Ishikawa (cell line): ENCODE measurements at regions not wholly inside any gene's neighbourhood (a gene's known extent, or its start where the extent isn't known, plus 50 kb on each side); places are given as distances from the start of the nearest gene placed in this dataset.

Experiments
- CEBPB ChIP-seq: IDR thresholded peaks from 2 replicates; pipeline ENCODE4 v1.6.1; 2012
- CREB1 ChIP-seq: IDR thresholded peaks from 2 replicates; pipeline ENCODE4 v1.6.1; 2012; ENCODE audit warnings: low read depth
- EGR1 ChIP-seq: IDR thresholded peaks from 2 replicates; pipeline ENCODE4 v1.6.1; 2012
- EP300 ChIP-seq: IDR thresholded peaks from 2 replicates; pipeline ENCODE4 v1.6.1; 2012; ENCODE audit warnings: borderline replicate concordance
- FOXM1 ChIP-seq: IDR thresholded peaks from 2 replicates; pipeline ENCODE4 v1.6.1; 2012; ENCODE audit warnings: low read depth, borderline replicate concordance
- NFIC ChIP-seq: IDR thresholded peaks from 2 replicates; pipeline ENCODE4 v1.6.1; 2012
- RAD21 ChIP-seq: IDR thresholded peaks from 2 replicates; pipeline ENCODE4 v1.6.1; 2012; ENCODE audit warnings: low read depth
- REST ChIP-seq: IDR thresholded peaks from 2 replicates; pipeline ENCODE4 v1.6.1; 2012; ENCODE audit warnings: low read depth, mild to moderate bottlenecking
- TAF1 ChIP-seq: IDR thresholded peaks from 2 replicates; pipeline ENCODE4 v1.6.1; 2012; ENCODE audit warnings: low read depth, mild to moderate bottlenecking
- TCF12 ChIP-seq: IDR thresholded peaks from 2 replicates; pipeline ENCODE4 v1.6.1; 2012; ENCODE audit warnings: low read depth
- USF1 ChIP-seq: IDR thresholded peaks from 2 replicates; pipeline ENCODE4 v1.6.1; 2012
- YY1 ChIP-seq: IDR thresholded peaks from 2 replicates; pipeline ENCODE4 v1.6.1; 2012; ENCODE audit warnings: low read depth
- TF ChIP-seq, protein P1 (sequence below): IDR thresholded peaks from 2 replicates; pipeline ENCODE4 v1.6.1; 2012

DNA sequence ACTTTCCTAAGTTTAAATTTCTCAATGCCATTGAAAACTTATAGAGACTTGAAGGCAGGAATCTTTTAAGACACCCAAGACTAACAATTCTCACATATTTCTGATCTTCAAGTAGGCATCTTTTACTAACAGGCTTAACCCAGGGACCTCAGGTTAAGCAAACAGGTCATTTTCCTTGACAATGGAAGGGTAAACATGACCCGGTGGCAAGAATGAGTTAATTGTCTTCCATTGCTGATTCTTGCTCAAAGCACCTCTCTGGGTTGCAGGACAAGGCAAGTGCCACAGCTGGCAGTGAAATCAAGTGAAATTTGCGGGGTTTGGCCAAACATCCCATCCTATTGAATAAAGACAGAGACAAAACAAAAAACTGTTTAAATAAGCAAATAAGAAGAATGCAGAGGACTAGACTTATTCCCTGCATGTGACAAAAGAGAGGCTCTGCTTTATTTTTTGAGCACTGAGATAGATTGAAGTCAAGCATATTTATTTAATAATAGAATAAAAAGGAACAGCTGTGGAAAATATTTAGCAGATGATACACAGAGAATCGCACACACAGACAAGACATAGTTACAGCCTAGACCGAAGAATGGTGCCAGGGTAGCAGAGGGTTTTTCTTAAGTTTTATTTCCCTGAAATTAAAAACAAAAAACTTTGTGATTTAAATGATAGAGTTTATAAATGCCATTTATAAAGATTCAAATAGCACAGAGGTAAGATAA lies 56.0 kb upstream of the MITF start:
- TF ChIP-seq TCF12 (no peak), CEBPB (no peak), RAD21 (no peak), EP300 (no peak), YY1 (no peak), TAF1 (no peak), CREB1 (no peak), USF1 (no peak), FOXM1 (no peak), EGR1 (no peak), NFIC (no peak), REST (no peak)
- TF ChIP-seq, protein P1, sequence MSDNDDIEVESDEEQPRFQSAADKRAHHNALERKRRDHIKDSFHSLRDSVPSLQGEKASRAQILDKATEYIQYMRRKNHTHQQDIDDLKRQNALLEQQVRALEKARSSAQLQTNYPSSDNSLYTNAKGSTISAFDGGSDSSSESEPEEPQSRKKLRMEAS: no peak
